Epithelial cell of esophagus (primary cell): ENCODE measurements at regions not wholly inside any gene's neighbourhood (a gene's known extent, or its start where the extent isn't known, plus 50 kb on each side); places are given as distances from the start of the nearest gene placed in this dataset.

ENCODE experiments used
- DNase-seq: peaks from one replicate; pipeline ENCODE4 v3.0.0; 2010; ENCODE audit warnings: low read depth
- H3K4me3 ChIP-seq: 2 replicates; pipeline ENCODE4 v1.5.1; 2011; ENCODE audit warnings: mild to moderate bottlenecking, low read length, control low read depth
- CTCF ChIP-seq: IDR thresholded peaks from 2 replicates; pipeline ENCODE4 v1.5.1; 2011; ENCODE audit warnings: low read depth, mild to moderate bottlenecking, low read length, control low read depth, inconsistent platforms; ENCODE audit not compliant: insufficient read depth; ENCODE audit errors: missing control alignments

DNA sequence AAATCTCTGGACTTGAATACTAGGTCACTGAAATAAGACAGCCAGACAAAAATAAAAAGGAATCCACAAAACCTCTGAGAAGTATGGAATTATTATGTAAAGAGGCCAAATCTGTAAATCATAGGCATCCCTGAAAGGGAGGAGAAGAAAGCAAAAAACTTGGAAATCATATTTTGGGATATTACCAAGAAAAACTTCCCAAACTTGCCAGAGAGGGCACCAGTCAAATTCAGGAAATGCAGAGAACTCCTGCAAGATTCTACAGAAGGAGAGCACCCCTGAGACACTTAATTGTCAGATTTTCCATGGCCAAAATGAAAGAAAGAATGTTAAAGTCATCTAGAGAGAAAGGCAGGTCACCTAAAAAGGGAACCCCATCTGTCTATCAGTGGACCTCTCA lies 862.3 kb upstream of the PRMT6 start:
- TF ChIP-seq CTCF, result no peak
- no peak overlapping the region for H3K4me3 ChIP-seq
- no peak for DNase-seq

DNA sequence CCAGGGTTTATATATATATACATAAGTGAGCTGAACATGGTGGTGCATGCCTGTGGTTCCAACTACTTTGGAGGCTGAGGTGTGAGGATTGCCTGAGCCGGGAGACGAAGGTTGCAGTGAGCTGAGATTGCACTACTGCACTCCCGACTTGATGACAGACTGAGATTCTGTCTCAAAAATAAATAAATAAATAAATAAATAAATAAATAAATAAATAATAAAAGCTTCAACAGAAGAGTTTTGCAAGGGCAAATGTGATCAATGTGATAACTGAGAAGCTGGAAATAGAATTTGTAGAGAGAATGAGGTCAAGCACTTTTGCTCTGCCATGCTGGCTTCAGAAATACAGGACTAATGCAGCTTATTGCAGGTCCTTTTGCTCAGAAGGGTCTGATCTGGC lies 855.8 kb upstream of the PRMT6 start:
- TF ChIP-seq CTCF, result no peak
- H3K4me3 ChIP-seq, result no peak overlapping the region
- DNase-seq, result no peak

GRCh38 chr1:106207185-106207584 lies 849.3 kb upstream of the PRMT6 start:
- H3K4me3 ChIP-seq, result no peak overlapping the region
- DNase-seq, result no peak
- no peak for TF ChIP-seq CTCF

DNA sequence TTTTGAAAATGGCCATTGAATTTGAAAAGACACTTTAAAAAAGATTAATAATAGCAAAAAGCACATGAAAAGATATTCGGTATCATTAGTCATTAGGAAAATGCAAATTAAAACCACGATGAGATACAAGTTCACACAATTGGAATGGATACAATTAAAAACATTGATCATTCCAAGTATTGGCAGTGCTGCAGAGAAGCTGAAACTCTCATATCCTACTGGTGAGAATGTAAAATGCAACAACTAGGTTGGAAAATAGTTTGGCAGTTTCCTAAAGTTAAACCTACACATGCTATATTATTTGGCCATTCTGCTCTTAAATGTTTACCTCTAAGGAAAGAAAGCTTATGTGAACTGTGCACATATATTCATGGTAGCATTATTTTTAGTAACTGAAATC lies 838.7 kb upstream of the PRMT6 start:
- TF ChIP-seq CTCF, result no peak
- DNase-seq, result no peak
- no peak overlapping the region for H3K4me3 ChIP-seq

DNA sequence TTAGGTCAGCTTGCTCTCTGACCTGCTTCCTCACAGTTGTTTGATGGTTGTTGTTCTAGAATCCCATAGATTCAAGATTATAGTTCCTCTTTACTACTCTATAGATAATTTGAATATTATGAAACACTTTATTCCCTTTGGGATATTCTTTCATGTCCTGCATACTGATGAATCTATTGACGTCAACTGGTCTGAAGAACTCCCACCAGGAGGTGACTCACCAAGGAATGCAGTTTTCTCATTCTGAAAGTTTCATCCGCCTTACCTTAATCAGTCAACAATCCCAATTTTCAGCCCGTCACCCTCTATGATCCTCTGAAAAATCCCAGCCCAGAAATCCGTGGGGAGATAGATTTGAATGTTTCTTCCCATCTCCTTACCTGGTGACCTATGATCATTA lies 834.1 kb upstream of the PRMT6 start:
- no peak for TF ChIP-seq CTCF
- H3K4me3 ChIP-seq, result no peak overlapping the region
- peak; percentile 35 for DNase-seq

GRCh38 chr1:106223213-106223612 lies 833.3 kb upstream of the PRMT6 start:
- no peak overlapping the region for H3K4me3 ChIP-seq
- DNase-seq, result peak; percentile 4
- TF ChIP-seq CTCF, result no peak

GRCh38 chr1:106224426-106224825 lies 832.0 kb upstream of the PRMT6 start:
- no peak overlapping the region for H3K4me3 ChIP-seq
- no peak for TF ChIP-seq CTCF
- DNase-seq, result no peak
